Activated T-cell treated with anti-CD3 and anti-CD28 coated beads for 48 hours (primary cell): ENCODE measurements at regions not wholly inside any gene's neighbourhood (a gene's known extent, or its start where the extent isn't known, plus 50 kb on each side); places are given as distances from the start of the nearest gene placed in this dataset.

ENCODE experiments used
- DNase-seq: peaks from one replicate; pipeline ENCODE4 v3.0.0-alpha.2; 2020; ENCODE audit warnings: low read depth

DNA sequence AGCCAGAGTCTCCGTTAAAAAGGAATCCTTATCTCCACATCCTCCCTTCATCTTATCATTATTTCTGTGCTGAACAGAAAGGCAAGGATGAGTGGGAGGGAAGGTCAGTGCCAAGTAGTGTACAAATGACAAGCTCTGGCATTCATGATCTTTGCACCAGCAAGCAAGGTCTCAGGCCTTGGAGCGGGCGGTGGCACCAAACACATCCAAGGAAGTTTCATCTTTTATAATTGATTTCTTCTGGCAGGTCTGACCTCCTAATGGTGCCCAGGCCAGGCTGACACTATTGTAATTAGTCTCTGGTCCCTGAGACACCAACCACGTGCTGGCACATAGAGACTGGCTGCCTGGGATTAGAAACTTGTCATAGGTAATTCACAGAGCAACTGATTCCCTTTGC lies 336.6 kb downstream of the EN1 start:
- DNase-seq = no peak

DNA sequence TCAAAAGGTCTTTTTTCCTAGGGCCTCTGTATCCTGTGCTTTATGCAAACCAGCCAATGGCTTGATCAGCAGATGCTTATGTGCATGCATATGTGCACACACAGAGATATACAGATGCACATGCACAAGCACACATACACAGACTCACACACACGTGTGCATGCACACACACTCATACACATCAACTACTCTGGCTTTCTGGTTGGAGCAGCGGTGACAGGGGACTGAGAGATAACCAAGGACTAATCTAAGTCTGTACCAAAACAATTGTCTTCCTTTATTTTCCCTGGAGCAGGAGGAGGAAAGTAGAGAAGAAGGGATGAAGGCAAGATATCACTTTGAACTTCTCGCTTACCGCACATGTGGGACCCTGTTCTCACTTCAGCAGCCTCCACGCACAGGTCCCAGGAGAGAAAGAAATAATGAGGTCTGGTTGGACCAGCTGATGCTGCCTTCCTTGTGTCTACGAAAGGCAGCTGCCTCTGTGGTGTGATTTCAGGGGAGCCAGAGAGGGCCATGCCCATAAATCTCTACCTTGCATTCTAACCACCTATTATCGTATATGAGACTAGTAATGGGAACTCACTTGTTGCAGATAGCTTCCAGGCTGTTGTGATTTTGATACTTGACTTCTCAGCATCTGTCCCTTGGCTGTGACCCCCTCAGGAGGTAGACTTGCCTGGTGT lies 338.0 kb downstream of the EN1 start:
- no peak for DNase-seq

DNA sequence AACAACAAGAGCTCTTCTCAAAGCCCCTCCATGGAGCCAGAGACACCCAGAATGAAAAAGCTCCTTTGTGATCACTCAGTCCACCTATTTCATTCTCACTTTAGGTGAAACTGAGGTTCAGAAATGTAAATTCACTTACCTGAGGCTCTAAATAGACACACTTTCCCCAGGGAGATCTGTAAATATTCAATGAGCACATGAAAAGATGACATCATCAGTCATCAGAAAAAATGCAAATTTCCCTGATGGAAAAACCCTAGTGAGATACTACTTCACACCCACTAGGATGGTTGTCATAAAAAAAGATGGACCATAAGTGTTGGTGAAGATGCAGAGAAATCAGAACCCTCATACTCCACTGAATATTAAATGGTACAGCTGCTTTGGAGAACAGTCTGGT lies 339.2 kb downstream of the EN1 start:
- no peak for DNase-seq

DNA sequence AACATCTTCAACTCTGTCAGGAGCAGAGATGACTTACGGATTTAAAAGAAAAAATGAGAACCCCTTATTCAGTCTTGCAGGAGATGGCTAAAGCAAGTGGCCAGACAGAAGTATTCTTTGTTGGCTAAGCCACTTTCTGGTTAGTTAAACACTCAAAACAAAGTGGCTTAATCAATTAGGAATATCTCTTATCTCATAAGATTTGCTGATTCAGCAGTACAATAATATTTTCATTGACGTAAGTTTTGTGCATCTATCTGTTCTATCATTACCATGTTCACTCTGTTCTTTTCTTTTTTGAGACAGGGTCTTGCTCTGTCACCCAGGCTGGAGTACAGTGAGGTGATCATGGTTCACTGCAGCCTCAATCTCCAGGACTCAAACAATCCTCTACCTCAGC lies 342.0 kb downstream of the EN1 start:
- no peak for DNase-seq

DNA sequence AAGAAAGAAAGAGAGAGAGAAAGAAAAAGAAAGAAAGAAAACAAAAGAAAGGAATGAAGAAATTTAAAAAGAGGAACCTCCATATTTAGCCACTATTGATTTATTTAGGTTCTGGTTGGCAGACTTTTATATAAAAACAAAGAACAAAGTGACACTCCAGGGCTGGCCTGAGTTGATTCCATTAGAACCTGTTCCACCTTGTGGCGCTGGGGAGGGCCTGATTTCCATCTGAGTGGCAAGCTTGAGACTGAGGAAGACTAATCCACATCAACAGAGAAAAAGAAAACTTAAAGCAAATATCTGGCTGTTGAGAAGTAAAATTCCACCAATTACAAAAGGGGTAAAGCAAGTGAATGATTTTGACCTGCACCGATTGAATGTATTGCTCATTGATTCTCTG lies 345.3 kb downstream of the EN1 start:
- DNase-seq = no peak

DNA sequence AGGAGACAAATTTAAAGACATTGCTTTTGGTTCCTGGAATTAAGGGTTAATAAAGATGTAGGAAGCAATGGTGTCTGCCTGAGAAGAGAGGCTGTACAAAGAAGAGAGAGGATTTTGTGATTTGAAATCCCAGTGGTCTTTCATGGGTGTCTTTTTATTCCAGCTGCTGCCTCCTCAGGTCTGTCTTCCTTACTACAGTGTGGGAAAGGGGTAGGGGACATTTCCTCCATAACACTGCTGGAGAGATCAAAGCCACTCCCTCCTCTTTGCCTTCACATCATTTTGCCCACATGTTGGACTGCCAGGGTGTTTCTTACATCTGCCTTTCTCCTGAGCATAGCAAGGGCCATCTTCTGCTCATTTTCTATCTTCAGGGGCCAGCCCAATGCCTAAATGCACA lies 348.5 kb downstream of the EN1 start:
- no peak for DNase-seq

DNA sequence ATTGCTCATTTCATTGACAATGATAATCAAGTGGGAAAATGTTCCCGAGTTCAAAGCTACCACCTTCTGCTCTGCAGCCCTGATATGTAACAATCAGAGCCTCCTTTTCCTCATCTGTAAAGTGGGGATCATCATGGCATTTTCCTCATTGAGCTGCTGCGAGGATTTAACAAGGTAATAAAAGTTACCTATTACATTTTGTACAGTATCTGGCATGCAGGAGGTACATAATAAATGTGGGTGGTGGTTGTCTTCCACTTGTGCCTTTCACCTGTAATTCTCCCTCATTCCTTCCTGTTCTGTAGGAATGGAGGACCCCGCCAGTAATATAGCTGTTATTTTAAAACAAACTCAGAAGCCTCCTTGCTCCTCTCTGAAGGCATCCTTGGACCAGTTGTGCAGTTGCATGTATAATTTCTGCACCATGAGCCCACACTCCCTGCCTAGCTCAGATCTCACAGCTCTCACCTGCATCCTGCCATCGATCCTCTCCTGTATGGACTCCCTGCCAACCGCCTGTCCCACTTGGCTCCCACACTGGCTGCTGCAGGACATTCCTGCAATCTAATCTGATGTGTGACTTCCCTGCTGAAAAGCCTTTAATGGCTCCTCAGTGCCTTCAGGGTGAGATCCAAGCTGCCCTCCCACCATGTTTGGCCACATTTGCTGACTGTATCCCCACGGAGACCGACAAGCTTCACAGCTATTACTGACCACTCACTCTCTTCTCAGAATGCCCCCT lies 350.4 kb downstream of the EN1 start:
- DNase-seq = no peak

DNA sequence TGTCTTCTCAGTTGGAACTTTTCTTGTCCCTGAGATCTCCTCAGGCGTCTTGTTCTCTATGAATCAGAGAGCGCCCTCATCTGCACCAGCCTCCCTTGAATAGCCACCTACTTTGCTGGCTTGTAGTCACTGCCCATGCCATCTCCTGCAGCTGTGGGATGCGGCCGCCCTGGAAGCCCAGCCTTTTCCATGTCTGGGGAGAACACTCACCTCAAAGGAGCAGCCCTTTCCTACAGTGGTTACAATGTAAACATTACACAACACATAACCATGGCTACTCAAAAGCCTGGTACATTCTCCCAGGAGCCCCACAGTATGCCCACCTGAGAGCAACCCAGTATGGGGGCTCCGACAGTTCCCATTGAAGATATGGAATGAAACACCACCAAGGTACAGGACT lies 351.0 kb downstream of the EN1 start:
- DNase-seq = no peak

DNA sequence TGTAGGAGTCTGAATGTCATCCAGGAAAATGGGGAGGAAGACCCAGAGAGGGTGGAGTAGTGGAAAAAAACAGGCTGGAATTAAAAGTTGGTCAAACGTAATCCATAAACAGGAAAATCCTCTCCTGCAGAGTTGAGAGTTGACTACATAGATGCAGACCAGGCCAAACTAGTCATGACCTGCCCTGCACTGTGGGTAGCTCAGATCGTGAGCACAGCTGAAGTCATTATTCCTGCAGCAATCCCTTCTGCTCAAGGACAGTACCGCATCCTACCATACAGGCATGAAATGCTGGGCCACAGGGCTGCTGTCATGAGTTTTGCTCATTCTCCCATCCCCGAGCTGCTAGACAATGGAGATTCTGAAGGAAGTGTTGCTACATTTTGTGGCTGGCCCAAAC lies 352.2 kb downstream of the EN1 start:
- no peak for DNase-seq

DNA sequence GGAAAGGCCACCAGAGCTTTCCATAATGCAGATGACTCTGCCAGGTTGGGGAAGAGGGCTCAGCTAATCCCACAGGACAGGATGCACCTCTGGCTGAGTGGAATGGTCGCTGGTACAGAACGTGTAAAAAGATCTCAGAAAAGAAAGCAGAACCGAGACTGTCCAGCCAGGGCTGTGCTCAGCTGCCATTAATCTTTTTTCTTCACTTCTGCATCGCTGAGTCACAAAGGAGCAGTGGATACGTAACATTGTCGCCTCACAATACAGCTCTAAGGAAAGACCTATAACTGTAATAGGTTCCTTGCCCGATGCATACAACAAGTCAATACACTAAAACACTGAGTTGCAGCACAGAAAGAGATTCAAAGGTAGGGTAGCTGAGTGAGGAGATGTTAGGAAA lies 354.2 kb downstream of the EN1 start:
- no peak for DNase-seq

DNA sequence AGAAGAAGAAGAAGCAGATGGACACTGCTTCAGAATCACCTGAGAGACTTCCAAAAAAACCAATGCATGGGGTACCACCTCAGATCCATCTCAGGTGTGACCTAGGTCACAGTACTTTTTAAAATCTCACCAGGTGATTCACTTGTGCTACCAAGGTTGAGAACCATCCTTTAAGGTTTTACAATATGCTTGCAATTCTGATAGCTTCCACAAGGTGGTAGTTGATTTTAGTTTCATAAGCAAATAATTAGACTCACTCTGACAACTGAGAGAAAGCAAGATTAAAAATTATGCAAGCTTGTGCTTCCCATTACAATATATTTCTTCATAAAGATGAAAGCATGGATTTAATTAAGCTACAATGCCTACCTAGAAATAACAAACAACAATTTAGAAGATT lies 355.1 kb downstream of the EN1 start:
- no peak for DNase-seq

DNA sequence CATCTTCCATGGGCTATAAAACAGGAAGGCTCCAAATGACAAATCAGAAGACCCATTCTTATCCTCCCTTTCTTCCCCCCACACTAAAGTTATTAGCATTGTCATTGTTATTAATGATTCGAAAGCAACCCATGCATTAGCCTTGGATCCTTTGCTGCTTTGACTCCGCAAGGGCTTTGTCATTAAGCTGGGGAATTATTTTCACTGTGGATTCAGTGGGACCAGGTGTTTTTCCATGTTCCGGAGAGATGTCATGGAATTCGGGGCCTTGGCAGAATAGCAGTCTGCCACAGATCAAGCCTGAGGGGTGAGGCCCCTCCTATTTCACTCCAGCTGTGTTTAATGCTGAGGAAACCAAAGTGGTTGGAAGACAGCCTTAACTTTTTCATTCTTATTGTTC lies 357.1 kb downstream of the EN1 start:
- DNase-seq = no peak

DNA sequence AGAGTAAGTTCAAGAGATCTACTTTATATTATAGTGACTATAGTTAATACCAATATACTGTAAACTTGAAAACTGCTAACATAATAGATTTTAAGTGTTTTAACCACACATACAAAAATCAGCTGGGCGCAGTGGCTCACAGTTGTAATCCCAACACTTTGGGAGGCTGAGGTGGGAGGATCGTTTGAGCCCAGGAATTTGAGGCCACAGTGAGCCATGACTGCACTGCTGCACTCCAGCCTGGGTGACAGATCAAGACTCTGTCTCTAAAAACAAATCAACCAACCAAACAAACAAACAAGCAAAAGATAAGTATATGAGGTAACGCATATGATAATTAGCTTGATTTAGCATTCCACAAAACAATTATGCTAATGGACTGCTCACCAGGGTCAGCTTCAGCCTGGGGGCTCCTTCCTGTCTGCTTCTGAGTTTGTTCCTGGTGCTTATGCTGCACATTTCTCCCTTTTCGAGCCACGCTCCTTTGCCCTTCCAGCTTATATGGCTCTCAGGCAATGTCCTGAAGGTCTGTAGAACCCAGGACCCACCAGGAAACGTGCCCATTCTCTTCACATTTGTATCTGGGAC lies 357.6 kb downstream of the EN1 start:
- no peak for DNase-seq

DNA sequence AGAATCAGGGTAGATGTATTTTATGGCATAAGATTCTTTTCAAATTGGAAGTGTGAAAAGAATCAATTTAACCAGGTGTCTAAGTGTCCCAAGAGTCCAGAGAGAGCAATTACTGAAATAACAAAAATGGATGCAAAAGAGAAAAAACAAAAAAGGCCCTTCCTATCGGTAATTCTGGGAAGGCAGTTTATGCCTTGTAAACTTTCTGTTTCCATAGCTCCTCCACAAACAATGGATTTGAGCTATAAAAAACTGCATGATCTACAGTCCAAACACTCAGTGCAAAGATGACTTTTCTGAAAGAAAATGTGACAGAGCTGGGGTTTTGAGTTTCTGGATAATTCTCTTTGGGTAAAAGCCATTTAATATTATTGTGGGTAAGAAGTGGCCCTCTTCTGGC lies 366.1 kb downstream of the EN1 start:
- DNase-seq = no peak

DNA sequence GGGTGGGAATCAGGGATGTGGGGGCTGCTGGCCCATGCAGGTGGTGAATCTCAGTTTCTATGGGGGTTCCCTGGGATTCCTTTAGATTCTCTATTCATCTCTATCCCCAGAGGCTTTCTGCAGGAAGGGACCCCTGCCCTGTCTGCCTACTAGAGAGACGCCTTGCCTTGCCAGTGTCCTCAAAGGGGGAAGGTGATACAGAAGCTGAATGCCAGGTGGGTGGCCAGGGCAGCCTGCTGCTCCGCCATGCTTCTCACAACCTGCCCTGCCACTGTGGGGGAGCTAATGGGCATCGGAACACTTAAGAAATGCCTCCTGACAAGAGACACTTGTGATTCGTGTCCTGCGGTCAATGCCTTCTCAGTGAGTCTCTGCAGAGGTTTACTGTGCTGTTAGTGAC lies 368.4 kb downstream of the EN1 start:
- no peak for DNase-seq

DNA sequence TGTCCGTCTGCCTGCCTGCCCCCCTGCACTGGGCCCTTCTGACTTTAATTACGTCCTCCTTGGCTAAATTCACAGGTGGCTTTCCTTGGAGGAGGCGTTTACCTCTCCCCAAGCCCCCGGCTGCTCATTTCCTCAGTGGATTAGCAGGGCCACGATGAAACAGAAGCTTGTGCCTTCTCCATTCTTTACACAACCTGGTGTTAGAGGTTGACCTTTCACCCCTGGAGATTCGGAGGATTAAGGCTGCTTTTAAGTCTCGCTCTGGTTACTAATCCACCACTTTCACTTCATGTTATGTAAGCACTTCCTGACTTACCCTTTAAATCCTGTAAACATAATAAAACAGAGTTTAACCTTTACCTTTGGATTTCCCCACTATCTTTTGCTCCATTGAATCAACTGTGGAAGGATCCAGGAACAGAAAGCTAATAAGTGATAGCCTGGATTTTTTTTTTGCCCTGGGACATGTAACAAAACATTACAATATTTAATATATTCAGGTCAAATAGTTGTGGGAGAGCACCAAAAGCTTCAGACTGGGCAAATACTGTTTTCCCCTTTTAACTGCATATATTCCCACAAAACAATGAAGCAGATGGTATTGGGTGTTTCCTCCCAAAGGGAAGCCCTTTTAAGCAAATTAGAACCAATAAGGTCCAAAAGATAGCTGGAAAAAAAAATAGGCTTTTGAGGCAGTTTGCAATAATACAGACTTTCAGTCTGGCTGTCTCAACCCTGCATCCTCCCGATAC lies 370.2 kb downstream of the EN1 start:
- DNase-seq = no peak

DNA sequence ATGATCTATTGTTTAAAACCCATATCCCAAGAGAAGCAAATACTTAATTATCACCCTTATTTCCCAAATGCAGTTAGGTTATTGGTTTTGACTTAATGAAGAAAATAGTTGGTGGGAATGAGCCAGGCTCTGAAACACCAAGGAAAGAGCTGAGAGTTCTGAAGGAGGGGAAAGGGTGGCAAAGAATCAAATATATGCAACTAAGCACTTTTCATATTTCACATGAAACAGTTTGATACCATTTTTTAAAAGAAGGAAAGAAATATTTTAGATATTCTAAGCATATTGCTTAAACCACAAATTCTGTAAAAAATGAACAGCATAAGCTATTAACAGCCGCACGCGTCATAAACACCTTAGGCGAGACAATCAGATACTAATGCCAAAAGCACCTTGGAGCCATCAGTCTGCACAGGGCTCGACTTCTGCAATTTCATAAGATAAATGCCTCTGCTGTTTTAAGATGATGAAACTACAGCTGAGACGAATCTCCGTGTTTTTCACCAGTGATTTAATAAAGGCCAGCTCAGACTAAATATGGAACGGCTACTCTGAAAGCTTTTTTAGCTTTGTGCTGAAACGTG lies 371.7 kb downstream of the EN1 start:
- no peak for DNase-seq

DNA sequence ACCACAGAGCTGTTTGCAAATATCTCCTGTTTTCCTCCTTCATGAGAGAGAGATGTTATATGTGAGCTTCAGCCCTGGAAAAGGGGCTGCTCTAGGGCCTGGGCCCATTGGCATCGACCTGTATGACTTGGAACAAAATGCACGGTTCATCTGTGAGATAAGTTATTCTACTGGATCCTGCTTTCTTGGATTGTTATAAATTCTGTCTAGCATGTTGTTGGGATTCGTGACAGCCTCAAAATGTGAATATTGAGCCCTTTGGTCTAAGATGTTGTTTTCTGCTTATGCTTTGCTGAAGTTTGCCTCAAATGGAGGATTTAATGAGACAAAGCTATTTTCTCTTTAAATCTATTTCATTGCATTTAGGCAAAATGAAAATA lies 372.9 kb downstream of the EN1 start:
- DNase-seq = no peak

DNA sequence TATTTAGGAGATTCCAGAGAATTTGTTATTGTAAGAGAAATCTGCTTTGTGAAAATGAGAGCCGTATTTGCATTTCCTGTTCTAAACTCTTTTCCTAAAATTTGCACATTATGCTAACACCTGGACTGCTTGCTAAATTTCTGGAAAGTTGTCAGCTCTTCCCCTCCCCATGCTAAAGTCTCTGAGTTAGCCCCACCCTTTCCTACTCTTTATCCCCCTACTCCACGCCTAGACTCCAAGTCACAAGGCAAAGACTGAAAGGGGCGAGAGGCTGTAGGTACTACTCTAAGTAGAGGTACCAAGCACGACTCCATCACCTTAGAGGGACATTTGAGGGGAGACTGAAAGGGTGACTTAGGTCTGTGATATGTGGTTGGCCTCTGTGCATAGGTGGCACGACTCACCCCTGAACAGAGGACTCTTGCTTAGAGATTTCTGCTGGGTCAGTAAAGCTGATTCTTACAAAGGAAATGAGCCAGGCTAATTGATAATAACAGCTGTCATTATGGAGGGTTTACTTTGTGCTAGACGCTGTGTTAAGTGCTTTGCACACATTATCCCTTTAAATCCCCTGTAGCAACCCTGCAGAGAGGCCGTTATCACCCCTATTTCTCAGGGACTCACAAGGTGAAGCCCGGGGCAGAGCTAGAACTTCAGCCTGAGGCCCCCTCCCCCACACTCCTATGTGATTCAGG lies 373.5 kb downstream of the EN1 start:
- DNase-seq = no peak

DNA sequence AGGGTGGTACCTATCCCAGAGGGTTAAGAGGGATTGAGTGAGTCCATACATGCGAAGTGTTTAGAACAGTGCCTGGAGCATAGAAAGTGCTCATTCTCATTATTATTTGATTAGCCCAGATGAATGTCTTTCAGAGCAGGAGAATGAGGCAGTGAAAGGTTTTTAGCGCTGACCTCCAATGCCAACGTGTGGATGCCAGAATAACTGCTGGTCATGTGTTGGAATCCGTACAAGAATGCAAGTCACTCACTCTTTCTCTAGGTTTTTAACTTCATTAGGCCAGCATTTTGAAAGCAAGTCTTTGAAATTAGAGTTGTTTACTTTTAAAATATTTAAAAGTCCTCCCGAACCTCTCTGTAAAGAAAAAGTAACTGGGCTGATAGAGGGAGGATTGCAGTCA lies 374.2 kb downstream of the EN1 start:
- DNase-seq = no peak

DNA sequence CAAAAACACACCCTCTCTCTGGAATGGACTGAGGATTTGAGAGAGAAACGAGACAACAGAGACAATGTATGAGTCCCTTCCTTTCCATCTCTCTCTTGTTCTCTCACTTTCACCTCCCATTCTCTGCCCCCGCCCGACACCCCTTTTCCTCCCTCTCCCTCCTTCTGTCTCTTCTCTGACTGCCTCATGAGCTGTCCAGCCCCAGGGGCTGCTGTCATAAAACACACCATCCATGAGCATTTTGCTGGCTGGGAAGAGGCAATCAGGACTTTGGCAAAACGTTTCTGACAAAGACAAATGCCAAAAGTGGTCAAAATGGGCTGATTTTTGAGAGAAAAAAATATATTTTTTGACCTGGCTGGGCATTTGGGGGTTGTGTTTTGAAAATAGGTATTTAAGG lies 377.2 kb downstream of the EN1 start:
- no peak for DNase-seq

DNA sequence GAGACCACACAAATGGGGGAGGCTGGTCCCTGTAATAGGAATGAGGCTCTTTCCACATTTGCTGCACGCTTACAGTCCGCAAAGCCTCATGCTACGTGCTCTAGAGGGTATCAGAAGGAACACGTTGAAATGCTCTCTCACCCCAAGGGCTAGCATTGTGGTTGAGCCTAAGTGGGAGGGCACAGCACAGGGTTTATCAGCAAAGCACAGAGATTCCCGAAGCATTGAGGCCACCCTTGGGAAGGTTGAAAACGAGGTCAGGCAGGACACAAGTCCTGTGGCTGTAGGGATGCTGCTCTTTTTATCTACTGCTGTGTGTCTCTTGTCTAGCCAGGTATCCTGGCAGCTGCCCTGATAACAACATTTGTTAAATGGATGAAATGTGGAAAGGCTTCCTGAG lies 378.3 kb downstream of the EN1 start:
- no peak for DNase-seq
